Esophagus squamous epithelium (tissue), 4 donors: ENCODE measurements at regions not wholly inside any gene's neighbourhood (a gene's known extent, or its start where the extent isn't known, plus 50 kb on each side); places are given as distances from the start of the nearest gene placed in this dataset.

ENCODE experiments used
- POLR2A ChIP-seq, 4 donors: fragments of 450-650 bp; IDR thresholded peaks; one replicate each; pipeline ENCODE4 v1.6.1; 2017; ENCODE audit warnings: antibody characterized with exemption in 4 of 4, mild to moderate bottlenecking in 4 of 4, moderate library complexity in 3 of 4
- TF ChIP-seq, protein P1 (sequence below), 6 experiments: fragments of 450-650 bp in 4 of 6; fragments of 200-600 bp in 2 of 6; sonication (generic) in 2 of 6; IDR thresholded peaks; one replicate each; pipeline ENCODE4 v1.5.1; 2016 to 2019; ENCODE audit warnings: antibody characterized with exemption in 6 of 6, mild to moderate bottlenecking in 4 of 6, moderate library complexity in 4 of 6

DNA sequence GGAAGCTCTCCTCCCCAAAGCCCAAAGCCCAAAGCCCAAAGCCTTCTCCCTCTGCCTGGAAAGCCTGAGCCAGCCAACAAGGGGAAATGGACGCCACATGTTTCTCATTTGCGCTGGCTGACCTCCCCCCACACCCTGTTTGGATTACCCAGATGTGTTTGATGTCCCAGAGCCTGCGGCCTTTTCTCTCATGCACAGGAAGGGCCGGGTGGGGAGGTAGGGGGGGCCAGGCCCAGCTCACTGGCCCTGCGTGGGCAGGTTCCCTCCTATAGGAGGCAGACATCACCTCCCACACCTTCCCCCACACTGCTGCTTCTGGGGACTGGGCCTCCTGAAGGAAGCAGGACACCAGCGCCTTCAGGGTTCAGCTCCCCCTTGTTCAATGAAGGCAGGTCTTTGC is 116.3 kb downstream of the NAV1 start:
- TF ChIP-seq, protein P1, sequence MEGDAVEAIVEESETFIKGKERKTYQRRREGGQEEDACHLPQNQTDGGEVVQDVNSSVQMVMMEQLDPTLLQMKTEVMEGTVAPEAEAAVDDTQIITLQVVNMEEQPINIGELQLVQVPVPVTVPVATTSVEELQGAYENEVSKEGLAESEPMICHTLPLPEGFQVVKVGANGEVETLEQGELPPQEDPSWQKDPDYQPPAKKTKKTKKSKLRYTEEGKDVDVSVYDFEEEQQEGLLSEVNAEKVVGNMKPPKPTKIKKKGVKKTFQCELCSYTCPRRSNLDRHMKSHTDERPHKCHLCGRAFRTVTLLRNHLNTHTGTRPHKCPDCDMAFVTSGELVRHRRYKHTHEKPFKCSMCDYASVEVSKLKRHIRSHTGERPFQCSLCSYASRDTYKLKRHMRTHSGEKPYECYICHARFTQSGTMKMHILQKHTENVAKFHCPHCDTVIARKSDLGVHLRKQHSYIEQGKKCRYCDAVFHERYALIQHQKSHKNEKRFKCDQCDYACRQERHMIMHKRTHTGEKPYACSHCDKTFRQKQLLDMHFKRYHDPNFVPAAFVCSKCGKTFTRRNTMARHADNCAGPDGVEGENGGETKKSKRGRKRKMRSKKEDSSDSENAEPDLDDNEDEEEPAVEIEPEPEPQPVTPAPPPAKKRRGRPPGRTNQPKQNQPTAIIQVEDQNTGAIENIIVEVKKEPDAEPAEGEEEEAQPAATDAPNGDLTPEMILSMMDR (IDR thresholded peaks at IDR 0.05): no peak
- TF ChIP-seq POLR2A (IDR thresholded peaks at IDR 0.05): no peak
